GM23338 (cell line): ENCODE measurements at regions not wholly inside any gene's neighbourhood (a gene's known extent, or its start where the extent isn't known, plus 50 kb on each side); places are given as distances from the start of the nearest gene placed in this dataset.

Experiments used
- ATAC-seq: fragments of 200-7000 bp; cut with Tn5 transposase; 3 replicates; pipeline ENCODE4 v1.9.1; 2020
- DNase-seq: peaks from one replicate; pipeline ENCODE4 v3.0.0-alpha.2; 2015; ENCODE audit warnings: low spot score
- H2AFZ ChIP-seq: fragments of 200-600 bp; sonication (generic); 2 replicates; pipeline ENCODE4 v1.8.0; 2016; ENCODE audit warnings: antibody characterized with exemption, mild to moderate bottlenecking, moderate library complexity
- H3F3A ChIP-seq: fragments of 200-600 bp; sonication (generic); replicated peaks from 2 replicates; pipeline ENCODE4 v1.8.0; 2017; ENCODE audit warnings: antibody characterized with exemption, mixed run types, low read depth
- H3K27ac ChIP-seq: fragments of 200-600 bp; sonication (generic); 2 replicates; pipeline ENCODE4 v1.6.1; 2016; ENCODE audit warnings: low read depth
- H3K27me3 ChIP-seq: fragments of 200-600 bp; sonication (generic); 2 replicates; pipeline ENCODE4 v1.8.0; 2016; ENCODE audit warnings: mild to moderate bottlenecking, mixed run types, moderate library complexity; ENCODE audit not compliant: insufficient read depth
- H3K36me3 ChIP-seq: fragments of 200-600 bp; sonication (generic); 2 replicates; pipeline ENCODE4 v1.8.0; 2016; ENCODE audit warnings: mild to moderate bottlenecking; ENCODE audit not compliant: insufficient read depth
- H3K4me1 ChIP-seq: fragments of 200-600 bp; sonication (generic); 2 replicates; pipeline ENCODE4 v1.8.0; 2016; ENCODE audit warnings: mild to moderate bottlenecking, moderate library complexity; ENCODE audit not compliant: insufficient read depth
- H3K4me2 ChIP-seq: fragments of 200-600 bp; sonication (generic); 2 replicates; pipeline ENCODE4 v1.7.1; 2017; ENCODE audit warnings: mixed run types
- H3K4me3 ChIP-seq: fragments of 200-600 bp; sonication (generic); 2 replicates; pipeline ENCODE4 v1.6.1; 2016; ENCODE audit warnings: mixed run types
- H3K79me2 ChIP-seq: fragments of 200-600 bp; sonication (generic); replicated peaks from 2 replicates; pipeline ENCODE4 v1.8.0; 2017; ENCODE audit warnings: mild to moderate bottlenecking; ENCODE audit not compliant: insufficient read depth
- H3K9me2 ChIP-seq: fragments of 200-600 bp; sonication (generic); 2 replicates; pipeline ENCODE4 v1.8.0; 2017; ENCODE audit not compliant: insufficient read depth
- H4K20me1 ChIP-seq: fragments of 200-600 bp; sonication (generic); replicated peaks from 2 replicates; pipeline ENCODE4 v1.8.0; 2017; ENCODE audit warnings: mild to moderate bottlenecking; ENCODE audit not compliant: insufficient read depth
- H3K27ac Mint-ChIP-seq: 2 replicates; pipeline ENCODE4 v1.8.0; 2020; ENCODE audit warnings: inconsistent platforms, mild to moderate bottlenecking, moderate library complexity, mixed read lengths
- H3K27me3 Mint-ChIP-seq: 3 replicates; pipeline ENCODE4 v1.8.0; 2022; ENCODE audit warnings: low read depth, mild to moderate bottlenecking, moderate library complexity, mixed read lengths, inconsistent platforms; ENCODE audit not compliant: insufficient read depth, poor library complexity
- H3K36me3 Mint-ChIP-seq: 3 replicates; pipeline ENCODE4 v1.8.0; 2021; ENCODE audit warnings: low read depth, mild to moderate bottlenecking, inconsistent platforms, moderate library complexity, mixed read lengths
- H3K4me1 Mint-ChIP-seq: 3 replicates; pipeline ENCODE4 v1.8.0; 2020; ENCODE audit warnings: mild to moderate bottlenecking, inconsistent platforms, mixed read lengths
- H3K4me3 Mint-ChIP-seq: 3 replicates; pipeline ENCODE4 v1.8.0; 2021; ENCODE audit warnings: moderate library complexity, mild to moderate bottlenecking, inconsistent platforms, mixed read lengths
- H3K9me3 Mint-ChIP-seq: 3 replicates; pipeline ENCODE4 v1.8.0; 2020; ENCODE audit warnings: moderate library complexity, mild to moderate bottlenecking, inconsistent platforms, mixed read lengths
- ETS1 ChIP-seq: IDR thresholded peaks from 2 replicates; pipeline ENCODE4 v1.6.1; 2016; ENCODE audit warnings: antibody characterized with exemption
- EZH2 ChIP-seq: fragments of 200-600 bp; sonication (generic); IDR thresholded peaks from one replicate; pipeline ENCODE4 v1.8.0; 2017; ENCODE audit warnings: antibody characterized with exemption, mild to moderate bottlenecking, low read depth; ENCODE audit not compliant: unreplicated experiment
- EZH2phosphoT487 ChIP-seq: fragments of 200-600 bp; sonication (generic); IDR thresholded peaks from one replicate; pipeline ENCODE4 v1.8.1; 2018; ENCODE audit warnings: antibody characterized with exemption; ENCODE audit not compliant: unreplicated experiment
- JUNB ChIP-seq: IDR thresholded peaks from one replicate; pipeline ENCODE4 v1.6.1; 2016; ENCODE audit warnings: antibody characterized with exemption; ENCODE audit not compliant: unreplicated experiment
- POLR2AphosphoS5 ChIP-seq: IDR thresholded peaks from 2 replicates; pipeline ENCODE4 v1.6.1; 2016; ENCODE audit warnings: antibody characterized with exemption, low read depth
- REST ChIP-seq: IDR thresholded peaks from one replicate; pipeline ENCODE4 v1.6.1; 2018; ENCODE audit warnings: antibody characterized with exemption; ENCODE audit not compliant: unreplicated experiment
- ZNF331 ChIP-seq: fragments of 250-450 bp; sonication (Bioruptor Pico); IDR thresholded peaks from 2 replicates; pipeline ENCODE4 v1.5.0; 2020; ENCODE audit warnings: low read depth, mild to moderate bottlenecking, moderate library complexity
- ZNF462 ChIP-seq: fragments of 250-450 bp; sonication (Bioruptor Pico); IDR thresholded peaks from 2 replicates; pipeline ENCODE4 v1.5.0; 2020; ENCODE audit warnings: mild to moderate bottlenecking, moderate library complexity

GRCh38 chr4:147351083-147351787 lies 129.7 kb upstream of the EDNRA start (continued):
- no peak for TF ChIP-seq ZNF462

- no peak overlapping the region for H3K27ac Mint-ChIP-seq
- Histone ChIP-seq H3K79me2 (no peaks in the 10 kb centered on the region), H3K36me3 (no peaks in the 10 kb centered on the region), H3K27me3 (no peaks in the 10 kb centered on the region), H3K9me2 (no peaks in the 10 kb centered on the region), H3K27ac (no peak overlapping the region), H3K4me3 (no peak overlapping the region), H2AFZ (no peak overlapping the region), H3F3A (no peaks in the 10 kb centered on the region), H3K4me2 (no peak overlapping the region), H3K4me1 (no peaks in the 10 kb centered on the region), H4K20me1 (no peaks in the 10 kb centered on the region)
- peaks cover 8% of the 10 kb centered on the region; the same call in 2 of the 3 replicates for H3K9me3 Mint-ChIP-seq
- no peaks in the 10 kb centered on the region for H3K4me1 Mint-ChIP-seq
- H3K27me3 Mint-ChIP-seq: no peaks in the 10 kb centered on the region
- no peak for TF ChIP-seq POLR2AphosphoS5
- DNase-seq: no peak
- H3K36me3 Mint-ChIP-seq: peaks cover 4% of the 10 kb centered on the region; the same call in 1 of the 3 replicates
- no peak overlapping the region for H3K4me3 Mint-ChIP-seq
- ATAC-seq: no peak
These were observed 126.7 kb upstream of the EDNRA start for GRCh38 chr4:147354237-147354636.

- Histone ChIP-seq H3K4me2 (no peak overlapping the region), H3K79me2 (no peaks in the 10 kb centered on the region), H2AFZ (no peak overlapping the region), H3K9me2 (no peaks in the 10 kb centered on the region), H3K27me3 (no peaks in the 10 kb centered on the region), H4K20me1 (no peaks in the 10 kb centered on the region), H3K4me1 (no peaks in the 10 kb centered on the region), H3K4me3 (no peak overlapping the region), H3K36me3 (no peaks in the 10 kb centered on the region), H3F3A (no peaks in the 10 kb centered on the region), H3K27ac (no peak overlapping the region)
- no peak for DNase-seq
- Mint-ChIP-seq H3K36me3 (peaks cover 4% of the 10 kb centered on the region; the same call in 1 of the 3 replicates), H3K27ac (no peak overlapping the region), H3K27me3 (no peaks in the 10 kb centered on the region), H3K9me3 (peaks cover 8% of the 10 kb centered on the region; the same call in 2 of the 3 replicates), H3K4me1 (no peaks in the 10 kb centered on the region), H3K4me3 (no peak overlapping the region)
- no peak for ATAC-seq
- TF ChIP-seq EZH2 (no peak), JUNB (no peak), REST (no peak), EZH2phosphoT487 (no peak), ETS1 (no peak), ZNF331 (CRISPR knock-in tag) (no peak)
These were observed 125.8 kb upstream of the EDNRA start for GRCh38 chr4:147355032-147355656.
